Keratinocyte (primary cell): ENCODE measurements at regions not wholly inside any gene's neighbourhood (a gene's known extent, or its start where the extent isn't known, plus 50 kb on each side); places are given as distances from the start of the nearest gene placed in this dataset.

ENCODE experiments used
- CTCF ChIP-seq, 3 experiments: IDR thresholded peaks in 1 of 3; conservative IDR thresholded peaks in 1 of 3; optimal IDR thresholded peaks in 1 of 3; 2 replicates in 2 of 3; 3 replicates in 1 of 3; pipeline versions ENCODE3 to v1.5.1; 2011; ENCODE audit warnings: low read length in 3 of 3, mild to moderate bottlenecking in 3 of 3, moderate library complexity in 2 of 3, control low read depth in 1 of 3, inconsistent platforms in 1 of 3; ENCODE audit not compliant: insufficient read depth in 2 of 3; ENCODE audit errors: extremely low read depth in 1 of 3
- EZH2 ChIP-seq: IDR thresholded peaks from one replicate; pipeline ENCODE4 v1.6.1; 2012; ENCODE audit warnings: inconsistent platforms, mild to moderate bottlenecking, low read length, moderate library complexity

- TF ChIP-seq CTCF (optimal IDR thresholded peaks at IDR 0.05 in 1 of 3, IDR thresholded peaks at IDR 0.05 in 1 of 3, conservative IDR thresholded peaks at IDR 0.05 in 1 of 3; ENCODE audit: extremely low read depth in 1 of 3, insufficient read depth in 2 of 3, low read length in 3 of 3): no peak
- no peak for TF ChIP-seq EZH2
These were observed 120.4 kb upstream of the FZD8 start for GRCh38 chr10:35762311-35763030.
